Hepatocyte (in vitro differentiated cells): ENCODE measurements at regions not wholly inside any gene's neighbourhood (a gene's known extent, or its start where the extent isn't known, plus 50 kb on each side); places are given as distances from the start of the nearest gene placed in this dataset.

Experiments
- CTCF ChIP-seq: fragments of 200-600 bp; sonication (generic); IDR thresholded peaks from 2 replicates; pipeline ENCODE4 v1.5.1; 2016; ENCODE audit warnings: antibody characterized with exemption, mild to moderate bottlenecking; ENCODE audit not compliant: poor library complexity
- EZH2 ChIP-seq: fragments of 200-600 bp; sonication (generic); IDR thresholded peaks from 2 replicates; pipeline ENCODE4 v1.6.1; 2016; ENCODE audit warnings: antibody characterized with exemption, mild to moderate bottlenecking, borderline replicate concordance

DNA sequence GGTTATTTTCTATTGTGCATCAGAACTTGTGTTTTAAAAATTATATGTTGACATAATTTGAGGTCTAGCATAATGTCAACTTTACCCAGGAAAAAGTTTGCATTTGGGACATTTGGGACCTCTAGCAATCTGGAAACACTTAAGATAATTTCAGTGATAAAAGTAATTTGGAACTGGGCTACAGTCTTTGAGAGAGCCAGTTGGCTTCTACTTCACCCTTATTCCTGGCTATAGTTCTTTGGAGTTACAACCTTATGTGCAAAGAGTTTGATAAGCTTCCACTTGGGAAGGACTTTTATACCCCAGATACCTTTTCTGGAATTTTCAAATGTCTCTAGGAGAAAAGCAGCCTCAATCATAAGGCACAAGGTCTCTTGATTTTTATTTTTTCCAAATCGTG, 139.3 kb downstream of the ARRDC3 start:
- no peak for TF ChIP-seq EZH2
- no peak for TF ChIP-seq CTCF
